GM18507 (cell line): ENCODE measurements at regions not wholly inside any gene's neighbourhood (a gene's known extent, or its start where the extent isn't known, plus 50 kb on each side); places are given as distances from the start of the nearest gene placed in this dataset.
"Not testable (repeated sequence)": the region's sequence is repeated elsewhere in the genome, so short reads cannot be mapped to it uniquely, and the experiment has no call there.

ENCODE experiments used
- DNase-seq: peaks from one replicate; pipeline ENCODE4 v3.0.0; 2011; ENCODE audit warnings: low read depth; ENCODE audit not compliant: insufficient read length; ENCODE audit errors: extremely low spot score
- FAIRE-seq: peaks from 2 replicates; lab custom pipeline; 2011; peaks lifted over from hg19 to GRCh38; lab: Jason Lieb, UNC

DNA sequence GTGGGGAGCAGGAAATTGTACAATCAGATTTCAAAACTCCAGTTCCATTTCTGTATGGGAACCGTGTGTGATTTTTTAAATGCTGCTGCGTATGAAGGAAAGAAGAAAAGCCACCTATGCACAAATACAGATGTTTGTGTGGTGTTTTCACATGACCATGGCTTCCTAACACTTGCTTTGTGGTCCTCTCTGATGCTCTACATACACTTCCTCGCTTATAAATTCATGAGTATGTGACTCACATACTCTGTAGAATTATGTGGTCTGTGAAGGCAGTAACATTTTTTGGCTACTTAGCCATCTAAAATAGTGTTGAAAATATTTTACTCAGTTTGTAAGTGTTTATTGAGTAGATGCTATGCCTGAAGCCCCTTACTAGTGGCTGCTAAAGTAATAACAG is 119.8 kb upstream of the PDE10A start:
- FAIRE-seq = no peak
- no peak for DNase-seq

DNA sequence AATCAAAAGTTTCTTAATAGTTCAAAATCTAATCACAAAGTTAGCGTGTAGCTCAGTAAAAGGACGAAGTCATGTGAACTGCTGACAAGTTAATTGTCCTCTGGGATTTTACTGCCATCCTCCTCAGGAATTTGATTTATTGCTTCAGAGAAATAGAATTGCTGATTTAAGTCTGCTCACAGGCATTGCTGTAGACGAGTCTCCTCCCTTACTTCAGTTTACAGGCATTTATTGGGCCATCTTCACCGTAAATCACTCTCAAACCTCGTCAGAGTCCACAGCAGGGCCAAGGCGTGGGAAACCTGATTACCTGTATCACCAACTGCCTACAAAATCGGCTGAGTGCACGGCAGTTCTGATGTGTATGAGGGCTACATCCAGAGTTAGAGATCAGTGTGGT is 119.1 kb upstream of the PDE10A start:
- no peak for DNase-seq
- no peak for FAIRE-seq

DNA sequence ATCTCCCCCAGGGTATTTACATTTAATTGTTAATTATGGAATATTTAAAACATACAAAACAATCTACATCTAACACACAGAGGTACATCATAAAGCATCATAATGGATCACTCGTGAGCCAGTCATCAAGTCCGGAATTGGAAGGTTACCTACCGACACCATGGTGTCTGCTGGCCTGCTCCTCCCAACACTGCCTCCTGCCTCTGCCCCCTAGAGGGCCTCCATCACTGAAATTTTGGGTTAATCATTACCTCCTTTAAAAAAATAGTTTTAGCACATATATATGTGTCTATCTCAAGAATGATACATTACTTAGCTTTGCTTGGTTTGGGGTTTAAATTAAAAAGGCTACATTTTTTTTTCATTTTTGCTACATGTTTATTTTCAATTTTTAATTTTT is 114.6 kb upstream of the PDE10A start:
- DNase-seq (no peak), FAIRE-seq (no peak)

DNA sequence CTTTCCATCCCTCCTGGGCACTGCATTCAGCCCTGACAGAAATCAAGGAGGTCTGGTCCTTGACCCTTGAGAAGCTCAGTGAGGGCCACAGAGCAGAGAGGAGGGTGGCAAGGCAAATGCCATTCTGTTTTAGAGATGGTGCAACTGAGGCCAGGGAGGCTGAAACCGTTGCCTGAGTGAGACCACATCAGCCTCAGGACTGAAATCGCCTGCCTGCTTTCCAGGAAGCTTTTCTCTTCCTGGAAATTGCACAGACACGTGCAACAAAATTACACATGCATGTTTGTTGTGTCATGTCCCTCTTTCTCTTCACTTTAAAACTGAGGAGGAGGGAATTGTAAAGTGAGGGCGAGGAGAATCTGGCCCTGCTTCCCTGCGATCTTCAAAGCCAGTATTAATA is 113.7 kb upstream of the PDE10A start:
- DNase-seq = no peak
- FAIRE-seq = no peak

DNA sequence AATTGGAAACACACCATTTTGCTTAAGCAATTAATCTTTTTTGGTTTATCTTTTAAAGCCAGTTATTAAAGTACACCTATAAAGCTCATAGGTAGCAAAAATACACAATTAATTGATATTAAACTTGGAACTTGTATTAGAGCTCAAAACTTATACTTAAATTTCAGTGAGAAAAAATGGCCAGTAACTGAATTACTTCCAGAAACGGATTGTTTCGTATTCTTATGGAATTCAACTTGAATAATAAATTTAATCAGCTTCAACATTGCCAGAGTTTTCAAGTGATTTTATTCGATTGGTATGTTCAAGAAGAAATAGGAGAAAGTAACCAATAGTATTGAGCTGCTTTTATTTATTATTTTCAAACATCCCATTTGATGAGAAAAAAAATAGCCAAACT is 112.7 kb upstream of the PDE10A start:
- FAIRE-seq (no peak), DNase-seq (no peak)

DNA sequence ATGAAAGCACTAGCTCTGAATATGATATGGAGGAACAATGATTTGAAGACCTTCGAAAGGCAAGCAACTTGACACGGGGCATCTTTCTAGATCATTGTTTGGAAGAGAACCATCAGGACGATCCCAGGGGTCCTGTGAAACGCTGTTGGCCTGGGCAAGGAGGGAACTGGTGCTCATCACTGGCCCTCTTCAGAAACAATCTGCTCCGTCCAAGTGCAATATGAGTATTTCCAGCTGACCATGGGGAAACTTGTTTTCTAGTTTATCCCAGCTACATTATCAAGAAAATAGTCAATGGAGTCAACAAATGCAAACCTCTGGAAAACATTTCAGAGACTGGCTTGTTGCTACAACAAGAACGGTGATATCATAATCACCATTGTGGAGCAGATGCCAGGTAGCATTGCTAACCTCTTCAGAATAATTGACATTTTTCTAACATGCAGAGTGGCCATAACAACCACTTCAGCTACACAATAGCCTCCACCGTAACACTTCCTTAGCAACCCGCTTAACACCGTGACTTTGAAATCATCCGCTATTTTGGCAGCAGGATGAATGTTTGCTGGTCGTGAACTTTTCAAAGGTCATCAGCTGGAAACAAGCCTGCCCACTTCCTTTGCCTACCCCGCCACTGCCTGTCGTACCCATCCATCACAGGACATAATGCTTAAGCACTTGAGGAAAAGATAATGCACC is 112.0 kb upstream of the PDE10A start:
- DNase-seq (no peak), FAIRE-seq (no peak)

DNA sequence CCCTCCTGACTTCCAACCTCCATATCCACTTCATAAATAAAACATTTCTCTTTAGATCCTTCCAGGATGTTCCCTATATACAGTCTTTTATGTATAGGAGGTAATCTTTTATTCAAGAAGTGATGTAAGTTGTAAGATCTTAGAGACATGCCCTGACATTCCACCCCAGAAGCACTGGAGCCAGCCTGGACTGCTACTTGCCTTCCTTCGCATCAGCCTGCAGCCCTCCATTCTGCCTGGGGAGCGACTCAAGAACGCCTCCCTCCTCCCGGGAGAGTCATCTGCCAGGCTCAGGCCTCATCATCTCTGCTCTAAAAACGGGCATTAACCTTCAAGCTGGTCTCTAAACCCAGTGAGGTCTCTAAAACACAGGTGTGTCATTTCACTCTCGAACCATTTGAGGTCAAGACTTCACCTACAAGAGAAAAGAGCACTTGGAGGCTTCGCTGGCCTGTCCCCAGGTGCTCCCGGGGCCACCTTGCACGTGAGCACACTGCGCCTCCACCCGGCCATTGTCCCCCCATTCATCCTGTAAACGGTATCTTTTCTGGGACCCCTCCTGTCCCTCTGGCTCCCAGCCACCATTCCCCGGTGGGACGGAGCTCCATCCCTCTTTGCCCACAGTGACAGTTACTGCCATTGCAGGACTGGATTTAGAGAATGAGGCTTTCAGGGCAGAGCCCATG is 107.5 kb upstream of the PDE10A start:
- no peak for FAIRE-seq
- no peak for DNase-seq

DNA sequence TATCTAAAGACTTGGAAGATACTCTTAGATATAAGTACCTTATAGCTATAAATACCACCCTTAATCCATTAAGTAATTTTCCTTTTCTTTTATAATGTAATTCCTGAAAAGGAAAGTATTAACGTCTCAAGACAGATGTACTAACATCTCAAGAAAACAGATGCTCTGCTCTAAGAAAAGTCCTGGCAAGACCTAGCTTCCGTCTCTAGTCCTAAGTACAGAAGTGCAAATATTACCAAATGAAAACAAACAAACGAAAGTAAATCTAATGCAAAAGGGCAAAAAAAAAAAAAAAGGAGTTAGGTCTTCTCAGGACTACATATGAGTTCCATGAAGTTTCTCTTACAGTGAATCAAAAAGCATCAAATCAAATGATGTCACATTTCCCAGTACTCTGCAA is 106.8 kb upstream of the PDE10A start:
- DNase-seq (no peak), FAIRE-seq (no peak)

DNA sequence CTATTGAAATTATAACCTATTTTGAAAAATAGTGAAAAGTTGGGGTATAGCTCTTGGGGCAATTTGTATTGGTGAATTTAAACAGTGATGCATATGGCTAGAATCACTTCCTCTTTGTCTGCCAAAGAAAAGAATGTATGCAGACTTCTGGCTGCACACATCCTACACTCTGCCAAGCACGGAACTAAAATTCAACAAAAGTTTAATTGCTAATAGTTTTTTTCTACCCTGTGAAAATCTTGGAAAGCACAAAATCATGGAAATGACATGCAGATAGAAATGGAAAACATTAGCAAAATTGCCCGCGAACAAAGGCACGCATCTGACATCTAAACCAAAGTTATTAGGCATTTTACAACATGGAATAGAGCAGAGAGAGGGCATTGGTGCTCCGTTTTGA is 106.4 kb upstream of the PDE10A start:
- DNase-seq (no peak), FAIRE-seq (no peak)

DNA sequence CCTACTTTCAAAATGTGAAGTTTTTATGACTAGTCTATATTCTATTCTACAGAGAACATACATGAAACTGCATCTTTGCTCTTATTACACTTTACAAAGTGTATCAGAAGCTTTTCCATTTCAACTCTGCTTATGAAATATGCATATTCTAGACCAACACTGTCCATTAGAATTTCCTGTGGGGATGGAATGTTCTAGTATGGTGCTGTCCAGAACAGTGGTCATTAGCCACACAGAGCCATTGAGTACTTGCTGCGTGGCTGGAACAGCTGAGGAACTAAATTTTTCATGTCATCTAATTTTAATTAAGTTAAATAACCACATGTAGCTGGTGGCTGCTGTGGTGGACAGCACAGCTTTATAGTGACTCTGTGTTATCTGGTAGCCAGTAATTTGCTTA is 105.9 kb upstream of the PDE10A start:
- no peak for DNase-seq
- no peak for FAIRE-seq

DNA sequence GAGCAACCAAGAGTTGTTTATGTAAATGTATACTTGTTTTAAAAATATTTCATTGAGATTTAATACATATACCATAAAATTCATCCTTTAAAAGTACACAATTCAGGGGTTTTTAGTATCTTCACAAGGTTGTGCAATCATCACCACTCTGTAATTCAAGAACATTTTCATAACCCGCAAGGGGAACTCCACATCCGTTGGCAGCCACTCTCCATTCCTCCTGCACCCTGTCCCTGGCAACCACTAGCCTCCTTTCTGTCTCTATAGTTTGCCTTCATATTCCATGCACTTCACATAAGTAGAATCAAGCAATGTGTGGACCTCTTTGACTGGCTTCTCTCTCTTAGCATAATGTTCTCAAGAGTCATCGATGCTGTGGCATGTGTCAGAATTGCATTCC is 104.2 kb upstream of the PDE10A start:
- FAIRE-seq (no peak), DNase-seq (no peak)

DNA sequence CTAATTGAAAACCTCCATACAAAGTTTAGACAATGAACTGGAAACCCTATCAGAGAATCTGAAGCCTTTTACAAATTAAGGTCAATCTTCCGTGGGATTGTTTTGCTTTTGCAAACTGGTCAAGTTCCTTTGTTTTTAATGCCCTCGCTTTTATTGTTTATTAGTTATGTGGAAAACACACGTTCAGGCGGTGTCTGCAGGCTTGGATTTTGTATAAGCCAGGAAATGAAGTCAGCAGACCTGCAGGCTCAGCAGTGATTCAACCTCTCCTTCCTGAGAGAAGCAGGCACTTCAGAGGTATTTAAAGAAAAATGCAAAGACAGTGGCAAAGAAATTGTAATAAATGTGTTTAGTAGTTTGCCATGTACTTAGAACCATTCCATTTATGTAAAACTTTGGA is 103.4 kb upstream of the PDE10A start:
- DNase-seq (no peak), FAIRE-seq (no peak)

DNA sequence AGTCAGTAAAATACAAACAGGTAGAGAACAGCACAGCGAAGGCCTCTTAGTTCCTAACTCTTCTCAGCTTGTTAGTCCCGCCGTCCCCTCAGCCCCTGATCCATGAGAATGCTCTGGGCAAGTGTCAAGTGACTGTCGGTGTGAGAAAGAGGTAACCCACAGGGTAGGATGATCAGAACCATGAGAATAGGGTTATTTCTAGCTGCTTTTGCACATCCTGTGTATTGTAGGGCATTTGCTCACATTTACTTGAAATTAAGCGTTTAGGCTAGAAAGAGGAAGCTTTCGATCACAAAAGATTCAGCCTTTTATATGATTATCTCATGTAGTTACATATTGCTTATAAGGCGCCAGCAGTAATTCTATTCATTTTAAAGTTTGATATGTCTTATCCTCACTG is 103.0 kb upstream of the PDE10A start:
- FAIRE-seq = no peak
- DNase-seq = no peak

DNA sequence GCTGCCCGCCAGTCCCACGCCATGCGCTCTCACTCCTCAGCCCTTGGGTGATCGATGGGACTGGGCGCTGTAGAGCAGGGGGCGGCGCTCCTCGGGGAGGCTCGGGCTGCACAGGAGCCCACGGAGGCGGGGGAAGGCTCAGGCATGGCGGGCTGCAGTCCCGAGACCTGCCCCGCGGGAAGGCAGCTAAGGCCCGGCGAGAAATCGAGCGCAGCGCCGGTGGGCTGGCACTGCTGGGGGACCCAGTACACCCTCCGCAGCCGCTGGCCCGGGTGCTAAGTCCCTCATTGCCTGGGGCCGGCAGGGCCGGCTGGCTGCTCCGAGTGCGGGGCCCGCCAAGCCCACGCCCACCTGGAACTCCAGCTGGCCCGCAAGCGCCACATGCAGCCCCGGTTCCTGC is 102.2 kb upstream of the PDE10A start:
- FAIRE-seq, DNase-seq: not testable (repeated sequence)

DNA sequence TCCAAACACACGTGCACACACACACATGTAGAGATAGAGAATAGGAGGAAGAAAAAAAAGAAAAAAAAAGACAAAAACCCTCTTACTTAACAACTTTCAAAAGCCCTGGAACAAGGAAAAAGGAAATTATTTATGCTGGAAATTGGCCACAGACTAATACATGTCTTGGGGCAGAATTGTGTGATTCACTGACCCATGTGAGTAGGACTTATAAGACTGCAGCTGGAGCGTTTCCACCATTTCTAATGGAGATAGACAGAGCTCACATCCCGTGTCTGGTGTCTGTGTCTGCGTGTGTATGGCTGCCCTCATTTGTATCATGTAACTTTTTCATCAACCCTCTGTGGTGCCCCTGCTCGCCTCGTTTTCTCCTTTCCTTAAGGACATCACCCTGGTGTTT is 99.8 kb upstream of the PDE10A start:
- FAIRE-seq (no peak), DNase-seq (no peak)

DNA sequence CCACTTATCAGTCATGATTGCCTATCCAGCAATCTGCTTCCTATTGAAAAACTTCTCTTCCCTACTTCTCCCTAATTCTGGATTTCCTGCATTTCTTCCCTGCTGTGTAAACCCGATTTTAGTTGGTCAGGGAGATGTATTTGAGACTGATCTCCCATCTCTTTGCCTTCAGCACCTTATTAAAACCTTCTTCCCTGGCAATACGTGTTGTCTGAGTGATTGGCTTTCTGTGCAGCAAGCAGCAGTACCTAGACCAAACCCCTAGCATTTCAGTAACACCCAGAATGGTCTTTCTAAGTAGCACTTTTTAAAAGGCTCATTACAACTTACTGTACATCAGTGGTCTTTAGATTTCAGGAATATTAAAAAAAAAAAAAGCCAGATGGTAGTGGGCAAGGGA is 99.1 kb upstream of the PDE10A start:
- DNase-seq = no peak
- FAIRE-seq = no peak

DNA sequence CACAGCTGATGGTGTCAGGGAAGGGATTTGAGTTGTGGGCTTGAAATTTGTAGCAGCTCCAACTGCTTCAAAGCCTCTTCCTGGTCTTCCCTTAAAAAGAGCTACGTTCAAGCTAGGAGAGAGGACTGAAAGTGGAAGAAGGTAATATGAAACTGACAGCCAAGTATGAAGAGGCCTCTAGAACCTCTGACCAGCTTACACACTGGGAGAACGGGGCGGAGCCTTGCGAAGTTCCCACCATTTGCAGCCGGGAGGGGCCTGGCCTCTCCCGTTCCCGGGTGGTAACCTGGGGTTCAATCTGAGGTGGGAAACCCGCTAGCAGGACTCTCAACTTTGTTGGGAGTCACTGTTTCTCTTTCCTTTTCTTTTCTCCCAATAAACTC is 97.8 kb upstream of the PDE10A start:
- DNase-seq (no peak), FAIRE-seq (no peak)

DNA sequence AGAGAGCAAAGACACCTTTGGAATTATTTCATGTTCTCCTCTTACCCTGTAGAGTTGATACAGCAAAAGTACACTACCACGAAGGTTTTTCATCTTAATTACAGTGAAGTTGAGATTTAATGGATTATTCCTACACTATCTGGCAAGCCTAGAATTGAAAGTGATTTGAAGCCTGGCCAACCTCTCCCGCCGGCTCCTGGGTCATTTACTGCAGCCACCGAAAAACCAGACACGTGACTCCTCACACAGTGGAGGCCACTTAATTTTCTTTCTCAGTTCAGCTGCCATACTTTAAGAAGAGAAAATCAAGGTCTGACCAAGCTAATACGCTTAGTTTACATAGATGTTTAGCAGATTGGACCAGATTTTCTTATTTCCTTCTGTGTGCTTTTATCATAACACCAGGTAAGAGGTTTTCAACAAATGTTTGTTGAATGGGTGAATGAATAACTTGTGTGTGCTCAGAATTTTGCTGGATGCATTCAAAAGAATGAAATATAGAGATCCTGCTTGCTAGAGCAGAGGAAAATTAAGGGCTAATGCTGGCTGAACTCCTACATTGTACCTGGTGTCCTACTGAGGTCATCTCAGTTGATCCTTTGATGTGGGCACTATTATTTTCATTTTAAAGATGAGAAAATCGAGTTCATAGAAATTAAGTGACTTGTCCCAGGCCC is 97.2 kb upstream of the PDE10A start:
- DNase-seq (no peak), FAIRE-seq (no peak)

DNA sequence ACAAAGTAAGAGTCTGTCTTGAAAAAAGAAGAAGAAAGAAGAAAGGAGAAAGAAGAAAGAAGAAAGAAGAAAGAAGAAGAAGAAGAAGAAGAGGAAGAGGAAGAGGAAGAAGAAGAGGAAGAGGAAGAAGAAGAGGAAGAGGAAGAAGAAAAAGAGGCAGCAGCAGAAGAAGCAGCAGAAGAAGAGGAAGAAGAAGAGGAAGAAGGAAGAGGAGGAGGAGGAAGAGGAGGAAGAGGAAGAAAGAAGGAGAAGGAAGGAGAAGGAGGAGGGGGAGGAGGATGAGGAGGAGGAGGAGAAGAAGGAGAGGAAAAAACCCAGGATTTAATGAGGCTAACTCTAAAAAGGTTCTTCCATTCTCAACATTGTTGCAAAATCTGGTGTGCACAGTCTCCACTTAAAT is 95.4 kb upstream of the PDE10A start:
- FAIRE-seq (no peak), DNase-seq (no peak)

DNA sequence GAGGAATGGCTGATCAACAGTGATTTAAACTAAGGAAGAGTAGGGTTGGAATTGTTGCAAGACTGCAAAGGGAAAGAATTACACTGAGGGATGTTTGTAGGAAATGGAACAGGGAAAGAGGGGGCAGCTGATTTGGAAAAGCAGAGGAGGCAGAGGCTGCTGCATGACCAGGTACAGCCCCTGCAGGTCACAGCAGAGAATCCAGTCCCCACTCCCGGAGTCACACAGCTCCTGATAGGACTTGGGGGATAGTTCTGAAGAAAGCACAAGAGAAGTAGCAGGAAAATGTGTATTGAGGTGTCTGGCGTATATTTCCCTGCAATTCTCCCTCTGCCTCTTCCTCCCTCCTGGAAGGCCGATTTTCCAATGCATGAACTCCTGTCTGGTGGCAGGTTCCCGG is 92.5 kb upstream of the PDE10A start:
- FAIRE-seq (no peak), DNase-seq (no peak)

DNA sequence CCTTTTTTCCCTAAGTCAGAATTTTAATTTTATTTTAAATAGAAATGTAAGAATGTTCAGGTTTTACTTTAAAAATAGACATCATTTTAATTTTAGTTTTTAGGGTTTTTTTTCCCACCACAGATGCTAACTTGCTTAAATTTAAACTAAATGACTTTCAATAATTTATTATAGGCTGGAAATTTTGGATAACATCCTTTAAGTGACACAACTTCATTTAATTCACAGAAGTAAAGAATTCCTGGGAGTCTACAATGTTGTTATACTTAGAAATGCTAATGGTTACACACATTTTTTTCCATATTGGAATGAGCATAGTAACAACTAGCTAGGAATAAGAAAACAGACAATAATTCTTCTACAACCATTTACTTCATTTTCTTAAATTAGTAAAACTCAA is 90.5 kb upstream of the PDE10A start:
- FAIRE-seq (no peak), DNase-seq (no peak)
